NCI-H146 (cell line): ENCODE measurements at regions not wholly inside any gene's neighbourhood (a gene's known extent, or its start where the extent isn't known, plus 50 kb on each side); places are given as distances from the start of the nearest gene placed in this dataset.
"Not testable (repeated sequence)": the region's sequence is repeated elsewhere in the genome, so short reads cannot be mapped to it uniquely, and the experiment has no call there.

Source experiments
- DNase-seq: peaks from one replicate; lab custom pipeline; 2025; lab: John Stamatoyannopoulos, UW

DNA sequence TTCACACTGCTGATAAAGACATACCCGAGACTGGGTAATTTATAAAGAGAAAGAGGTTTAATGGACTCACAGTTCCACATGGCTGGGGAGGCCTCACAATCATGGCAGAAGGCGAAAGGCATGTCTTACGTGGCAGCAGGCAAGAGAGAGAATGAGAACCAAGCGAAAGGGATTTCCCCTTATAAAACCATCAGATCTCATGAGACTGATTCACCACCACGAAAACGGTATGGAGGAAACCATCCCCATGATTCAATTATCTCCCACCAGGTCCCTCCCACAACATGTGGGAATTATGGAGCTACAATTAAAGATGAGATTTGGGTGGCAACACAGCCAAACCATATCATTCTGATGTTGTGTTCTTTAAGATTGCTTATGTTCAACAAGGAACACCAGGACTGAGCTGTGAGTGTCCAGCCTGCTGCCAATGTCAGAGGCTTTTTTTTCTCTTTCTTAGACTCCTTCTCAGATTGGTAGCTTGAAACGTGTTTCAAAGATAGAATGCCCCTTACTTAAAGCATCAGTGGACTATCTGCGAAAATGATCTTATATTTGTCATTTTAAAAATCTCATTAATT lies 124.1 kb upstream of the TWIST2 start:
- DNase-seq = not testable (repeated sequence)

DNA sequence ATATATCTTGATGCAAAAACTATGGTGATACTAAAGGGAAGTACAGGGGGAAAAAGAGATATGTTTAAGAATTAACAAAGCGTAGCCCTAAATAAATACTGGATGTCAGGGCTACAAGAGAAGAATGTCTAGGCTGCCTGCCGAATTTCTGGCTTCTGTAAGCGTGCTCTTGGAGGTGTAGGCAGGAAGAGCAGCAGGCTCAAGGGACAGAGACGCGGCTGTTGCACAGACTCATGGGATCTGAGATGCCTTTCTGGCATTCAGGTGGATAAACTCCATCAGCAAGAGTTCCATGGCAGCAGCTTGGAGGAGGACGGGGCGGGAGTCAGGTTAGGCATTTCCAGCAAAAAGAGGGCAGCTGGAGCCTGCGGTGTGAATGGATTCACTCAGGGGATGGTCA lies 123.2 kb upstream of the TWIST2 start:
- DNase-seq = no peak

DNA sequence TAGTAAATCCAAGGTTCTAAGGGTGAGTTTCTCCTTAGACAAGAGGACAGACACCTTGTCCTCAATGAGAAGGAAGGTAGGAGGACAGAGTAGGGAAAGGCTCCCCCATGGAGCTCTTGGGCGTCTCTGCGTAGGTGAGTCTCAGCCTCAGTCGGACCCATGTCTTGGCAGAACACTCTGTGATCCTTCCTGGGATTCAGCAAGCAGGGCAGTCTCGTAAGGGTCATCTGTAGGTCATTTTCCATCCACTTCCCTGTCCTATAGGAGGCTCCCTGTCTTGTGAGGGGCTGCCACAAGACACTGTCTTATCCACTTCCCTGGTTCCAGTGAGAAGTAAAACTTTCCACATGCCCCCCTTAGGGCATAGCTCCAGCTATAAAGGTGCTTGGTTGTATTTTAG lies 122.6 kb upstream of the TWIST2 start:
- no peak for DNase-seq

DNA sequence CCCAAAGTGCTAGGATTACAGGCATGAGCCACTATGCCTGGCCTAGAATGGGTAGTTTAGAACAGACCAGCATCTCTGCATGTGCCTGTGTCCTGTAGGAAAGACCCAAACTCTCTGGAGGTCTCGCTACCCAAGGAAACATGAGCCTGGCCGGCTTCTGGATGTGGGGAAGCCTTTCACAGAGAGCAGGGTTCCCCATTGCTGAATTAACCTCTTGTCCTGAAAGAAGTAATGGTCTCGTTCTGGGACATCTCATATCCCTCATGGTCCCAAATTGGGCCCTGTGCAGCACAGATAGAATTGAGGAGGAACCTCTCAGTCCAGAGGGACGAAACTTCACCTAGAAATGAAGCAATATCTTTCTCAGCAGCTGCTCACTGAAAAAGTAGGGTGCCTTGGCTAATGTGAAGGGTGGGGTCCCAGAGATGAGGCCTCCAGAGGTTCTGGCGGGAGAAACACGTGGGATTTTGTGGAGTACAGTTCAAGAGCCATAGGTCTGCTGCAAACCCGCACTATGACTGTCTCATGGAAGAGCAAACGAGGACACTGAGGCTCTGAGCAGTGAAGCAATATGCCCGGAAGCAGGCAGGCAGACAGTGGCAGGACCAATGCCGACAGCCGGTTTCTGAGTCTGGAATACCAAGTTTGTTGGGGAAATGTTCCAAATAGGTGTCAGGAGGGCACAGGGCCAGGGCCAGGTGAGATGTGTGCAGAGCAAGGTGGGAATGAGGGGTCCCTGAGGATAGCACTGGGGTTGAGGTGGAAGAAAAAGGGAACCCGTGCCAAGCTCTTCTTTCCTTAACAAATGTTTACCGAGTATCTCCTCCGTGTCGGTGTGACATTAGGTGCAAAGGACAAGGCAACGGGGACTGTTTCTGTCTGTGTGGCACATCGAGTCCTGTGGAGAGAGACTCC lies 121.0 kb upstream of the TWIST2 start:
- DNase-seq = no peak

DNA sequence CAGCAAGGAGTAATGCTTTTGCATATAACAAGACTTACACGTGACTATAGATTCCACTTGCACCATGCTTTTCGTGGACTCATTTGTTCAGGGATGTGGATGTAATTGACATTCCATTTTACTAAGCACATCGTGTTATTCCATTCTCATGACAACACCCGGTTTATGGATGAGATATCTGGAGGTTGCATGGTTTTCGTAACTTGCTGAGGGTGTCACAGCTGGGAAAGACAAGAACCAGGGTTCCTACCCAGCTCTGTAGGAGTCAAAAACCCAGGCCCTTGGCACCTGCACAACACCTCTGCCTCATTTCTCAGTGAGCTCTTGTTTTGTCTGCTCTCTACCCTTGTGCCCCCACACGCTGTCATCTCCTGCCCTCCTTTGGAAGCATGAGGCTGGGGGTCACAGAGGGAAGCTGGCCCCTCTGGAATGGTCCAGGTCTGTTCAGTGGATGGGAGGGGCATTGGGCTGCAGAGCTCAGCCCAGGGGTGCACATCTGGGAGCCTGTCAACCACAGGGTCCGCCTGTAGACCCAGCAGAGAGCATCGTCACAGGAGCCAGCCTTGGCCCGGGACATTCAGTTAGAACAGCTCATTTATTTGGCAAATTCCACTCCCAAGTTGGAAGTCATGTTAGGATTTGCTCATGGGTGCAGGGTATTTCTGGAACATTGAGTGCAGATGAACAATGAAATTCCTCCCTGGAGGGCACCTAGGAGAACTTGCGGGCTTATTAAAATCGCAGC lies 120.1 kb upstream of the TWIST2 start:
- no peak for DNase-seq

DNA sequence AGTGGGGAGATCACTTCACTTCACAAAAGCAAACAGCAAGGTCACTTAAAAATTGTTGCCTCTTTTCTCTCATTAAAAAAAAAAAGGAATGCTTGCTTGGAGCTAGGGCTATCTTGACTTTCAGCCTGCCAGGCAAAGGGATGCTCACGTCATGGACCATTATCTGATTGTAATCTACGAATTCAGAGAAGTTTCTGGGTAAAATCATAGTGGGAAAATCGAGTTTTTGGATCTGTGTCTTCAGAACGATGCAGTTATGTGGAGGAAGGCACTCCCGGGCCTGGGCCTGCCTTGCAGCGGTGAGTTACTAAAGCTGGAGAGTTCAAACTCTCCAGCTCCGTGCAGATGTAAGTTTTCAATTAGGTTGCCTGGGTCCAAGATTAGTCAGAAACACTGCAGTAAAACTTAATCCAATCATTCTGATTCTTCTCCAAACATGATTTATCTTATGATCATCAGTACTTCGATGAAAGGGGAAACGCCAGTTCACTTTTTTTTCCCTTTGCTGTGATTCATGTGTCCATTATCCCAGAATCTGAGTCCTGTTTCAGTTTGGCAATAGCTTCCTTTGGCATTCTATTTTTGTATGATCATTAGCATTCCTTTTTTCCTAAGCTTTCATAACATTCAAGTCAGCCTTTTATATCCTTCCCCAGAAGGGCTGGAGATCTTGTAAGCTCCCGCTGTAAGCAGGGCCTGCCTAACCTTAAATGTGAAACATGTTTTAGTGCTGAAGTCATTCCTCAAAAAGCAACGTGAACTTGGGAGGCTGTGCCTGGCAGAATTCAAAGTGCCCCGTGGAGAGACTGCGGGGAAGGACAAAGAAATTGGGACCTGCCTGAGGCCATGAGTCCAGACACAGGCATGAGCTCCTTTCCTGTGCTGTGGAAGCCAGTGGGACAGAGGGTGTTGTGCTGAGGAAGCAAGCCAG lies 119.3 kb upstream of the TWIST2 start:
- DNase-seq = no peak

DNA sequence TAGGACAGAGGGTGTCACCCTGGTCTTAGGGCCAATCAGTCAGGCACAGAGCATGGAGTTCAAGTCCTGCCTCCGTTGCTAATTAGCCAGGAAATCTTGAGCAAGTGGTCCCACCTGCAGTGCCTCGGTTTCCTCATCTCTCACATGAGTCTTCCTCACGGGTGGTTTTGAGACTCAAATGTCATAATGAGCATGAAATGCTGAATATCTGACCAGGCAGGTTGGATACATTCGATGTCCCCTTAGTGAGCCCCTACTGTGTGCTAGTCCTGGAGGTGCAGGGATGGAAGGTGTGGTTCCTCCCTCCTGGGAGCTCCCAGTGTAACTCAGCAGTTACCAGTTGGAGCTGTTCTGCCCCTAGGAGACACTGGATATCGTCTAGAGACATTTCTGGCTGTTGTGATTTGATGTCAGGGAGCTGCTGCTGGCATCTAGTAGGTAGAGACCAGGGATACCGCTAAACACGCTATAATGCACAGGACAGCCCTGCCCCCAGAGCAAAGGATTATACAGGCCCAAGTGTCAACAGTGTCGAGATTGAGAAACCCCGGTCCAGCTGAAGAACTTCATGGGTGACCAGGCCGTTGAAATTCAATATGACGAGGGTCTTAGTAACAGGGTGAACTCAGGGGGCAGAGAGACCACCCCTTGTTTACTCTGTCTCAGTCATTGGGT lies 118.5 kb upstream of the TWIST2 start:
- DNase-seq = no peak

DNA sequence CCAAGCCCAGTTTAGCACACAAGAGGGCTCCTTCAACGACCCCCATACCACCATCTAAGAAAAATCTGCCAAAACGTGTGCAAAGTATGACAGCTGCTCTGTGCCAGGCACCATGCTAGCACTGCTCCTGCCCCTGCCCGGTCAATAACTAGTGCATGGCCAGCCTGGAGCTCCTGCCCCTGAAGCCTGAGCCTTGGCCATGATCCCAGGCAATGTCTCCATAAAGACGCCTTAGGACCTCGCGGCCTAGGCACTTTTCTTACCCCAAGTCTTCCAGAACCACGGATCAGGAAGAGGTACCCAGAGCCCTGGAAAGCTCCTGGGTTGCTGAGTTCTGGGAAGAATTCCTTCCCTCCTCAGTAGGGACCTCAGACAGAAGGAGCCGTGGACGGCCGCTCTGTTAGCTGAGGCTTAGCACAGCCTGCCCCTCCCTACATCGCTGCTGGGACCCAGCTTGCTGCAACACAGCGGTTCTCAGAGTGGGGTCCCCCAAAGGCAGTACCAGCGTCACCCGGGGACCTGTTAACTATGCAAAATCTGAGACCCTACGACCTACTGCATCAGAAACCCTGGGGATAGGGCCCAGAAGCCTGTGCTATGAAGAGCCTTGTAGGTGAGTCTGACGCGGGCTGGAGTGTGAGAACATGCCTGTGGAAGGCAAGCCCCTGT lies 117.8 kb upstream of the TWIST2 start:
- no peak for DNase-seq

DNA sequence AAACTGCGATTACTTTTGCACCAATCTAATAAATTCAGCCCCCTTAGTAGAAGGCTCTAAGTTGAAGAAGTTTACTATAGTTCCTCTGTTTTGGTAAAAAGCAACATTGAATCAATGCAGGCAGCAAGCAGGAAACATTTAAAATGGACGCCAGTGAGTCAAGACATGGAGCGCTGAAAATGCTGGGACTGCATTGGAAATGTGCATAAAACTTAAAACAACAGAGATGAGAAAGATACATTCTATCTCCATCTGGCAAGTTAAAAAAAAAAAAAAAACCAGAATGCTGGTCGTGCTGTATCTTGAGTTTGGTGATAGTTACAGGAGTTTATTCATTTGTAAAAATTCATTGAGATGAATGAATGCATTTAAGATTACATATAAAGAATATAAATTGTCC lies 117.0 kb upstream of the TWIST2 start:
- DNase-seq = no peak

DNA sequence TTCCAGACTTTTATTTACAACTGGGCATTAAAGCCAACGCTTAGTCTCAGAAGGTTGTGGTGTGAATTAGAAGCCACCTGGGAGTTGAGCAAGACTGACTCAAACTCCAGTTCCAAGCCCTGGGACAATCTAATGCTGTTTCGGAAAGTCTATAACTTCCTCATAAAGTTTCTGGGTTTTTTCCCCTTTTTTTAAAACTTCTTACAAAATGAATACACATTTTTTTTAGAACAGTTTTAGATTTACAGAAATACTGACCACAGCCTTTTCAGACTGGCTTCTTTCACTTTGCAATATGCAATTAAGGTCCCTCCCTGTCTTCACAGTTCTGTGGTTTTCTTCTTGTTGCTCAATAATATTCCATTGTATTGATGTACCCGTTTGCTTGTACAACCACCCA lies 115.9 kb upstream of the TWIST2 start:
- no peak for DNase-seq

DNA sequence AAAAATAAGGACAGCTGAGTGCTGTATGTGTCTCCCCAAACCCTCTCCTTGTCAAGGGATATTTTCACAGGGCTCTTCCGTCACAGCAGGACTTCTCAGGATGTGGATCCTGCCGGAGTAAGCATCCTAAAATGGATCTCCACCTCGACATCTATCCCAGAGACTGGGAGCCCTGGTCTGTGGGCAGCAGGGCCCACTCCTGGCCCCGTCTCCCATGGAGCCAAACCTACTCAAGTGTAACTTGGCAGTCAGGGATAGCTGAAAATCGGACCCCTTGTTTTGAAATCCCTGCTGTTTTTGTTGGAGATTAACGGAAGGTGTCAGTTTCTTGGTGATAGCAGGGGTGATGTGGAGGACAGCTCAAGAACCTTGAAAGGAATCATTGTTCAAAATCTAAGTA lies 109.0 kb upstream of the TWIST2 start:
- DNase-seq = no peak

DNA sequence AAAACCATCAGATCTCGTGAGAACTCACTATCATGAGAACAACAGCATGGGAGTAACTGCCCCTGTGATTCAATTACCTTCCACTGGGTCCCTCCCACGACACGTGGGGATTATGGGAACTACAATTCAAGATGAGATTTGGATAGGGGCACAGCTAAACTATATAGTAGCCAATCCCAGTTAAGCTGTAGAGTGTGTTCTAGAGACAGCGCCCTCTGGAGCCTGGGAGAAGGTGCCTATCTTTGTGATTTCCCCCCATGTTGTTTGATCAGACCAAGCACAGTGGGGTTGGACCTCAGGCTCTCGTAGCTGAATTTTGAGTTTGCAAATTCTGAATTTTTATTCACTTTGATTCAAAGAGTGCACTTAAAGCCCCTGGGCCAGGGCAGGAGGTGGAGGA lies 108.2 kb upstream of the TWIST2 start:
- DNase-seq = no peak

DNA sequence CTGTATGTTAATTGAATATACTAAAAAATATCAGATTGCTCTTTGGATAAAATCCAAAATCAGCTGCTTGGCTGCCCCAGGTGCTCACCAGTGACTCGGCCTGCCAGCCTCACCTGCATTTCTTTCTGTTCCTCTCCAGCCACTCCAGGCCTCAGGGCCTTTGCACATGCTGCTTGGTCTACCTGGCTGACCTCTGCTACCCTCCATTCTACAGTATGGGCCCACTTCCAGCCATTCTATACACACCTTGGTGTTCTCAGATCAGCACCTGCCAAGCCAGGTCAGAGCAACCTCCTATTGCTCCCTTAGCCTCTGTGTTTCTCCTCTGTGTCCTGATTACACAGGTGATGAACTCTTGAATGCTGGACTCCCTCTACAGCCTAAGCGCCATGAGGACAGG lies 106.6 kb upstream of the TWIST2 start:
- DNase-seq = no peak

DNA sequence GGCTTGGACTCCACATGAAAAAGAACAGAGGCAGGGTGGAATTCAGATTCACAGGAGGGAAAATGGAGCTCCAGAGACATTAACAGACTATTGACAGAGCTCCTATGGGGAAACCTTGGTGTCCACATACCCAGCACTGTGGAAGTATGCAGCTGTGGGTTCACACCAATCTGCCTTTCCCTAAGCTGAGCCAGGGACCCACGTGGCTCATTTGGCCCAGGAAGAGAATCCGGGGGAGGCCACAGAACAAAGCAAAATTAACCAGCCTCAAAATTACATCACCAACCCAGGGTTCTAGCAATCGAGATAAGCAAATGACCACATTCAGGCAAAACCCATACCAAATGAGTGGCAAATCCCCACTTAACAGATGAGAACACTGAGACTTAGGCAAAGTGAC lies 105.8 kb upstream of the TWIST2 start:
- DNase-seq = no peak

DNA sequence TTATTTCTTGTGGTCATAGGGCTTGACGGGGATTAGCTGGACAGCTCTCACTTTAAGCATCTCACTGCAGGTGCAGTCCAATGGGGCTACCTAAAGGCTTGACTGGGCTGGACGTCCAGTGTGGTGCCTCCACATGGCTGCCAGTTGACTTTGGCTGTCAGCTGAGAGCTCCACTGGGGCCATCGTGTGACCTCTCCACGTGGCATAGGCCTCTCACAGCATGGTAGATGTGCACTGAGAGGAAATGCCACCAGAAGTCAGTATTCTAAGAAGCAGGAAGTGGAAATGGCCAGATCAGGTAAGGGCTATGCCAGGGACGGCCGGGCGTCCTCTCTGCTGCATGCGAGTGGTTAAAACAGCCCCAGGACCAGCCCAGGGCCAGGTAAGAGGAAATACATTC lies 105.2 kb upstream of the TWIST2 start:
- DNase-seq = no peak

DNA sequence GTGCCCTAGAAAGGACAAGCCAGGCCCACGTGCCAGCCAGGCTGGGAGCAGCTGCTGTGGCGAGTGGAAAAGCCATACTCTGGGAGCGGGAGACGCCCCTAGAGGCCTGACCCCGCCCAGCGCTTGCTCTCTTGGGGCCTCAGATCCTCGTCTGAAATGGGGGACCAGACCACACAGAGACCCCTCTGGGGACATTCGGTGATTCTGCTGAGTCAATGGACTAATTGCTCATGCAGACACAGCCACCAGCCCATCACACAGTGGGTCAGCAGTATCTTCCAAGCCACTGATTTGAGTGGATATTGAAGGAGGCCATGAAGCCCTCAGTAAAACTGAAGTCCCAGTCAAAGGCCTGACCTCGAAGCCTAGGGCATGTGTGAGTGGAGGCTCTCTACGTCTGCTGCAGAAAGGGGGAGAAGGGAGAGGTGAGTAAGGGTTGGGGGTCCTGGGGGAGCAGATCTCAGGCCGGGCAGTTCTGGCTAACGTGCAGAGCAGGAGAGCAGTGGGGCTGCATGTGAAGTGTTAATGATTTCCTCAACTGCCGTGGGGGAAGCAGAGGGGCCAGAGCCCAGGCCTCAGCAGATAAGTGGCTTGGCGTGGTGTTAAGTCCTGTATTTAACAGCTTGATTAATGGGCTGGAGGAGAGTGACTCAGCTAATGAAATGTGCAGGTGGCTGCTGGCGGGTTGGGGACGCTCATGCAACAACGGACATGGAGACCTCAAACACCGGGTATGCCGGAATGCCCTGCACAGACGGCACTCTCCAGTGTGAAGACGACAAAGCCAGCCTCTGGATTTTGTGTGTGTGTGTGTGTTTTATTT lies 104.4 kb upstream of the TWIST2 start:
- no peak for DNase-seq

DNA sequence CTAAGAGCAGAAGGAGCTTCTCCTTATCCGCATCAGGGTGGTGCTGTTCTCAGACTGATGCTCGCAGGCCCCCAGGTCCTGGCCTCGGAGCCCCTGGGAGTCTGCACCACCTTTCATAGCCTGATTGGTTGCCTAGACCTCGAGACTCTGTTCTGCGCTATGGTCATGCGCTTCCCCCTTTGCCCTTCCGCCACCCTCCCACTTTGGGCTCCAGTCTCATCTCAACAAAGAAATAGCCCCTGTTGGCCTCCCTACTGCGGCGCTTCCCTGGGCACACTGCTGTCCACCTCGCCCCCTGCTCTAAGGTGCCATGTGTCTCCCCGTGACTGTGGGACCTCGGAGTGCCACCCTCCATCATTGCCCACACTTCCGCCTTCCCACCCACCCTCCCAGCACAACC lies 102.9 kb upstream of the TWIST2 start:
- DNase-seq = no peak

DNA sequence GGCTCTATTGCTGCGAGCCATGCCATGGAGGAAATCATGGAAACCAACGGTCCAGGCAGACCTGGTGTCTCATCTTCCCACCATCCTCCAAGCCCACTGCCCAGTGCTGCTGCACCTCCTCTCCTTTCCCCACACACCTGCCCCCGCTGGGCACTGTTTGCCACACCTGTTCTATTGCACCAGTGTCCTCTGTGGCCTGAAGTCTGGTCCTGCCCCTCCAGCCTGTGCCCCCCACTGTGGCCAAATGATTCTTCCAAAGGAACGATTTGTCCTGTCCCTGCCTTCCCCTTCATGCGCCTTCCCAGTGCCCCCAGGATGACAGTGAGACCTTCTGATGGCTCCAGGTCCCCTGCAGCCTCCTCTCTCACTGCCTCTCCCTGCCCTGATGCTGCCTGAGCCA lies 101.9 kb upstream of the TWIST2 start:
- DNase-seq = no peak

DNA sequence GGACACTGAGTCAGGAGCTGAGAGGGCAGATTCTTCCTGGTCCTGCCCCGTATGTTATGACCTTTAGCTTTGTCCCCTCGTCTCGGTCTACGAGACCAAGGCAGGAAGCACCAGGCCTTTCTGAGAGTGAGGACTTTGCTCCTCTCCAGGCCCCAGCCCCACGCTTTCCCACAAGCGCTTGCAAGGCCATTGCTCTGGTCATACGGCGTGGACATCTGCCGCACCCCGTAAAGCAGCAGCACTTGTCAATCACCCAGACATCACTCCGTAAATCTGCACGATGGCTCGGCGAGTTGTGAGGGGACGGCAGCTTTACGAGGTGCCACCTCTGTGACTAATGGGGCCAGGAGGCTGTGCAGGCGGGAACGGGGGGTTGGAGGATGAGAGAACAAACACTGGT lies 100.8 kb upstream of the TWIST2 start:
- no peak for DNase-seq

DNA sequence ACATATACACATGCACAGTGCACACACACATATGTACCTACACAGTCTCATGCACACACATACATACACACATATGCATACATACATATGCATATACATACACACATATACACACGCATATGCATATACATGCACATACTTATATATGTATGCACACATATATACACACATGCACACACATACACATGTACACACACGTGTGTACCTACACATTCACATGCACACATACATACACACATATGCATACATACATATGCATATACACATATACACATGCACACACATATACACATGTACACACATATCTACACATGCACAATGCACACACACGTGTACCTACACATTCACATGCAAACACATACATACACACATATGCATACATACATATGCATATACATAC lies 100.3 kb upstream of the TWIST2 start:
- DNase-seq = no peak
